Activated CD4-positive, alpha-beta T cell treated with anti-CD3 and anti-CD28 coated beads, Interleukin-2, Interleukin-6, amounts not matched to agents 100 ng/mL and 50 ng/mL, durations not matched to agents 16 hours and 8 hours (primary cell): ENCODE measurements at regions not wholly inside any gene's neighbourhood (a gene's known extent, or its start where the extent isn't known, plus 50 kb on each side); places are given as distances from the start of the nearest gene placed in this dataset.
"Not testable (repeated sequence)": the region's sequence is repeated elsewhere in the genome, so short reads cannot be mapped to it uniquely, and the experiment has no call there.

Source experiments
- DNase-seq: peaks from one replicate; pipeline ENCODE4 v3.0.0-alpha.2; 2020

DNA sequence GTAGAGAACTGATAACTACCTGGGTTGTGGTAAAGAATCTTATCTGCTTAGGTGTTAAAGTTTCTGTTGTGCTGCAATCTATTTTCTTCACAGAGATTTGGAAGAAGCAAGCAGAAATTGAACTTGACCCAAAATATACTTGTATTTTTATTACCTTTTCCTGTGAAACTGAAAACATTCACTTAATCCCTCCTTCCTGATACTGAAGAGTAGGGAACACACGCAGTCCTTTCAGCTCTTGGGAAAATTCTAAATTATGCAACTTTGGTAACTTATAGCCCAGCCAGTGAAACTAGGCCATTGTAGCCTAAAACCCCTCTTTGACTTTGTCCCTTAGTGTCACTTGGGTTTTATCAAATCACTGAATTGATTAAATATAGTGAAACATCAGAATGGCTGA lies 128.4 kb upstream of the MEIS1 start:
- DNase-seq: no peak

DNA sequence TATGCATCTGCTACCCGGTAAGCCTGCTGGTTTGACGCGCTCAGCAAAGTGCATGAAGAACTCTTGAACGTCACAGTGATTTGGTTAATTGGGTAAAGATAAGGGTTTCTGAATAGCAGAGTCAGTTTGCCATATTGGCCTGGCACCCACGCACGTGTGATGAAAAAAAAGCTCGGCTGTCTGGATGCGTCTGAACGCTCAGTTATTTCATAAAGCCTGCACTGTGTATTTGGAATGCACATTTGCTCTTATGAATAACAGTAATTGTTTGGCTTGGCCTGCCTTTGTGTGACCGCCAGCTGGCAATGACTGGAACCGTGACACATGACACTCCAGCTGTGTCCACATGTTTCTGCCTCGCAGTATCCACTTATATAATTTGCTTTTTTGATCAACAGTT lies 129.2 kb upstream of the MEIS1 start:
- DNase-seq: no peak

DNA sequence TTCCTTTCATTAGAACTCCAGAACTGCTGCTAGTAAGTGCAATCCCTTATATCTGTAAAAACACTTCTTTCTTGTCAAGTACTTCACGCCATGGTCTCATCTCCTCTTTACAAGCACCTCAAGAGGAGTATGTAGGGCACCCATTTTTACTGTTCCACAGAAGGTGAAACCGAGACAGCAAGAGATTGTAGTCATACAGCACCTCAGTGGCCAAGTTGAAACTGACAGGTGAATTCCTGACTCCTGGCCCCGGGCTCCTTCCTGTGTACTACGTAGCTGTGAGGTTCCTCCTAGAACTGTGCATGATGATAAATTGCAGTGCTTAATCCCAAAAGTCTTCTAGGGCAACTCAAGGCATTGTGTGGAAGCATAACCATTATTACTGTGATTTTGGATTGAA lies 131.5 kb upstream of the MEIS1 start:
- DNase-seq: no peak

DNA sequence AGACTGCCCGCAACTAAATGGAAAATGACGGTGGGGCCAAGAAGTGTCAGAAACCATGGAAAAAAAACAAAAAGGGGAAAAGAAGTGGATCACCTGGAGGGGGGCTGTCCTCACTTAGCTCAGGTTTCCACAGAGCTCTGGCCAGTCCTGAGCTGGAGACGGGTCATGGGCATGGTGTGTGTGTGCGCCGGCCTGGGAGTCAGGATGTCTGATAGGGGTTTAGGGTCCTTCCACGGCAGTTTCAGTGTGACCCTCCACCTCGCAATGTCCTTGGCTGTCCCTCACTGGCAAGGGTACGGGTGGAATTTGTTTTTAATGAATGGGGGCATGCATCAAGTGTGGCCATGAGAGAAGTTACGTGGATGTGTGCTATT lies 133.2 kb upstream of the MEIS1 start:
- no peak for DNase-seq

DNA sequence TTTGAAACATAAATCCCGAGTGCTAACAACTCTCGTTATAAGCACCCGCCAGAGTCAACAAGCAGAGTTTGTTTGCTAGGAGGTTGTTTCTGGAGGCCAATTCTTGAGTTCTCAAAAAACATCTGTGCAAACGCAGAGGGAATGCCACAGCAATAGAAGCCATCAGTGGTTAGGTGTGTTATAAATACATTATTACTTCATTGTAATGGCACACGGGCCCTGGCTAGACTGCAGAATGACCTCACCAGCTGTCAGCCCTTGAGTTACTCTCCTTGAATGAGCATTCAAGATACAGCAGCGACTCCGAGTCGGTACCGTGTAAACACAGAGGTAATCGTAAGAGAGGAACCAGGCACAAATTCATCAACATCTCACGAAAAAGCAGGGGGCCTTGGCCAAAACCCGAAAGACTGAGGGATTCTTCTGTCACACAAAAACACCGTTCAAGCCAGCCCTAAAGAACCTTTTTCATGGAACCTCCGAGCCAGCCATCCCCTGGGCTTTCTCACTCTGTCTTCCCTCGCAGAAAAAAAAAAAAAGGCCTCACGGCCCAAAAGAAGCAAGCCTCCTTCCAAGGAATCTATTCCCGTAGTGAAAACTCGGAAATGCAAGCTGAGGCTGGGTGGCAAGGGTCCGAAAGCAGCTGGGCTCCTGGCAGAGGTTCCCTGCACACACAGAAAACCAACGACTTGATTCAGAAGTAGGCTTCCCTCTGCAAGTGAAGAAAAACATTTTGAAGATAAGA lies 133.7 kb upstream of the MEIS1 start:
- DNase-seq: no peak

DNA sequence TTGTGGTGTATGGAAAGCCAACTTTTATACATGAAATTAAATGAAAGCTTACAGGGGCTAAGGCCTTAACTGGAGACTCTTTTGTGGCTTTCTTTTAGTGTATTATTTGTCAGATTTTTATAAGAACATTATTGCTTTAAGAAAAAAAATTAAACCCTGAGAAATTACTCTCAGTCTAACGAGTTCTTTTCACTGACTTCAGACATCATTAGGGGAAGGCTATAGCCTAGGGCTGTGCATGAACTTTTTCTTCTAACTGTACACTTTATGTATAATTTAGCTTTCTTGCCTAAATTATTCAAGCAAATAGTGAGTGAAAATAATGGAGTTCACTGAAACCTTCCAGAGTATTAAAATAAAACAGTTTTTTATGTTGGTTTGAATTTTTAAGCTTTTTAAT lies 151.1 kb upstream of the MEIS1 start:
- DNase-seq: no peak

DNA sequence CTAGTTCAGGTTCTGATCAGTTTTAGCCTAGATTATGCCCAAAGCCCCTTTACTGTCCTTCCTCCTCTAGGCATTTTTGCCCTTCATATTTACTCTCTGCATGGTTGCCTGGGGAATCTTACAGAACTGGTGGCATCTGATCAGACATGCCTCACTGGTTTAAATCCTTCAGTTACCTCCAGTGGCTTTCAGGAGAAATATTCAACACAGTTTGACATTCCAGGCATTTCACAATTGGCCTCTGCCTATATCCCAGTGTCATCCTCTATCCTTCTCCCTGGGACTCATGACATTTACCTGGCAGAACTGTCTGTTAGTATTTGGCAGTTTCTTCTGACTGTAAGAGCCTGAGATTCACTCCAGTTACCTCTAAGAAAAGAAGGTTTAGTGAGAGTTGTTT lies 152.9 kb upstream of the MEIS1 start:
- DNase-seq: no peak

DNA sequence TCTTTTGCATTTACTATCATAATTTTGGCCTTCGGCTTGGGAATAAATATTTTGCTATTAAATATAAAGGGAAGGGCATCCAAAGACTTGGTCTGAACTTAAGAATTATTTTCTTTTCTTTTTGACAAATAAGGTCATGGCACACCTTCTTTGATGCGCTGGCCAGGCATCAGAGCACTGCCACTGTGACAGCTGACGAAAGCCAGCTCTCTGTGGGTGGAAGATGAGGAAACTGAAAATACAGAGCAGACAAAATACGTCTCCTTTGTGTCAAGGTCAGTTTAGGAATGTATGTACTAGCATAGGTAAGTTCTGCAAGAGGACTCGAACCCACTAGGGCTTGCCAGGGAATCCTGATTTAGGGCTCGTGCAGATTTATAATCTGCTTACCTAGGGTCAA lies 155.9 kb upstream of the MEIS1 start:
- no peak for DNase-seq

DNA sequence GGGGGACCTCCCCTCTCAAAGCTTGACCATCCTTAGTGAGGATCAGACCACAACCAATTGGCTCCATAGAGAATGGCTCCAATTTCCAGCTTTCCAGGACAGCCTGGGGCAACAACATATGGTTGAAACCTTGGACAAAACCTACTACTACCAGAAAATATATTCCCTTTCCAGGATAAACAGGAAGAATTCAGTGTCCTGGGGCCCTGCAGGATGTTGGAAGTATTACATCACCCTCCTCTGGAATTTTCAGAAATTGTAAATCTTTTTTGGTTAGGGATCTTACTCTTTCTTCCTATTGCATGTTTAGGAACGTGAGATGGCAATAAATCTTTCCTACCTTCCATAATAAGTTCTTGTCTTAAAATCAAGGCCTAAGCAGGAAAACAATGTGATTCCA lies 158.9 kb upstream of the MEIS1 start:
- DNase-seq: no peak

DNA sequence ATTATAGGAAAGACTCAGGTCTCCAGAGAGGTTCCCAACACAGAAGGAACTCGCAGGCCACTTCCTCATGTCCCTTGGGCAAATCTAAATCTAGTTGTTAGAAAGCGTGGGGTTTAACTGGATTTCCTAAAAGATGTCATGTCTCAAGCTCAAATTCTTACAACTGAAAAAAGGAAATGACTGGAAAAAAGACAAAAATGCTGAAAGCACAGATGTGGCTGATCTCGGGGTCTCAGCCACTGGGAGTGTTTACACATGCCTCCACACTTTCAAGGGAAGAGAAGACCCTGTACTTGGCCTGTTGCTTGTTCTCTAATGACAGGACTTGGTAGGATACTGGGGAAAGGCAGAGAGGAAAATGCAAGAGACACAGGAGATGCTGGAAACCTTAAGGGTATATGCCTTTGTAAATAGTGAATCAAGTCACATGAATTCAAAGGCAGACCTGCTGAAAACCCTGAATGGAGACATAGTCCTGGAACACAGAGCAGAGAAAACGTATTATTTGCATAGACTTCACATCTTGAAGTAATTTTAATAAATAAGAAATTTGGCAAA lies 160.9 kb upstream of the MEIS1 start:
- DNase-seq: no peak

DNA sequence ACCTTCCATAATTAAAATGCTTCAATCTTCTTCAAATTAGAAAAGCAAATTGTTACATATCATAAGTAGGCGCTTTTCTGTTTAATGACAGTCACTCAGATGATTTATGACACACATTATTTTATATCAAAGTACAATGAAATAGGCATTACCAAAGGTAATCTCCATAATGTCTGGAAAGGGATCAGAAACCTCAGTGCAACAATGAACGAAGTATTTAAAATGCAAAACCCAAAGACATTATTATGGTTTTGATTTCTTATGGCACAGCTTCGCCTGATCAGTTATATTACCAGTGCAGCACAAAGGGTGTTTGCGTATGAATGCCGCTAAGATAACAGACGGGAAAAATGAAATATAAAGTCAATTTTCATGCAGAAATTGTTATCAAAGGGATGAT lies 162.2 kb upstream of the MEIS1 start:
- DNase-seq: no peak

DNA sequence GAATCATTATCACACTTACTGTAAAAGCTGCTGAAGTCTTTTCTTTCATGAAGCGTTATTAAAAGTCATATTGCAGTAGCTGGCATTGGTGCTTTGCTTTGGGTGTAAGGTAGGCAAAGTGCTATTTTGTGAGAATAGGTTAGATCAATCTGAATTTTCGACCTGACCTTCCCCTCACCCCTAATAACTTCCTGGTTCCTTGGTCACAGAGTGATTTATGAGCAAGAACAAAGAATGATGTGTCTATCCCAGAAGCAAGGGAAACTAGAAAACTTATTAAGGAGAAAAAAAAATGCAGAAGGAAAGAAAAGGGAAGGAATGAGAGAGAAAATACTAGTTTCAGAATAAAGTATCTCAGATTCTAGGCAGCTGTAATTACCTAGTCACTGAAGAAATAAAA lies 163.1 kb upstream of the MEIS1 start:
- no peak for DNase-seq

DNA sequence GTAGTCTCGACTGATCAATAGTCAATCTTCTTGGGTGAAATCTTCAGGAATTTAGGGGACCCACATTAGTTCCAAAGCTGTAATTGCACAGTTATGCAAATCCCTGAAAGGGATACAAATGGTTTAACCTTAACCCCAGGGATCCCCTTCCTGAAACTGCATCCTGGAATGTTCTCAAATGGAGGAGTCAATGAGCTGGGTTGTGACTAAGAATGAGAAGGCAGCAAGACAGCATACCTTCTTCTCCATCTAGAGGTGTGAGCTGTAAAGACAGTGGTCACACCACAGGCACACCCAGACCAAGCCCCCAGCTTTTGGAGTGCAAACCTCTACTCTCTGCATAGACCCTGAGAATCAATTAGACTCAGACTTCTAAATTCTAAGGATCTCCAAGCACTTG lies 164.7 kb upstream of the MEIS1 start:
- DNase-seq: no peak

DNA sequence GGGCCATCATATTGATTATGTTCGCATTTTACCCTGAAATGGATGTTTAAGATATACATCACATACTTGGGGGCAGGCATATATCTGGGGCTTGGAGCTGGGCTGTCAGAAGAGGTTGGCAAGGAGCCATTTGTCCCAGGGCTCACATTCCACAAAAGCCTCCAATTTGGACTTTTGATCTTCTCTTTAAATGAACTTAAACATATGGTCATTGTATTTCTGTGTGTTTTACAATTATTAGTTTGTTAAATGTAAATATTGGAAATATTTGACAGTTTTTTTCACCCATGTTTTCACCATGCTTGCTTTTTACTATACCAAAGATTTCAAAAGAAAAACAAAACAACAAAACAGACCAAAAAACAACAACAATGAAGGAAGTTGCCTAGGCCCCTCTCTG lies 165.8 kb upstream of the MEIS1 start:
- no peak for DNase-seq

DNA sequence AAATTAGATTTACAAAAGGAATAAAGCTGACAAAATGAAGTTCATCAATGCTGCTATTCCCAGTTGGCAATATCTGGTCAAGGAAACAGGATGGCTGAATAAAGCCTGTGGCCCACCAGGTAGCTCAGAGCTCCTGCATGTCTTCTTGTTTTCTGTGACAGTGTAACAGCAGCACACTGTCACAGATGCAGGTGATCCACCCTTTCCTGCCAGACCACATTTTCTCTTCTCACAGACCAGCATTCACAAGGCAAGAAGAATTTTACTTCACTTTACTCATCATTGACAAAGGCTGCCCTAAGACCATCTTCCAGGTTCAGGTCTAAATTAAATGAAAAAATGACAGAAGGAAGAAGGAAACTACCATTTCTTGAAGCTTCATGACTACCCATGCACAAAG lies 166.2 kb upstream of the MEIS1 start:
- no peak for DNase-seq

DNA sequence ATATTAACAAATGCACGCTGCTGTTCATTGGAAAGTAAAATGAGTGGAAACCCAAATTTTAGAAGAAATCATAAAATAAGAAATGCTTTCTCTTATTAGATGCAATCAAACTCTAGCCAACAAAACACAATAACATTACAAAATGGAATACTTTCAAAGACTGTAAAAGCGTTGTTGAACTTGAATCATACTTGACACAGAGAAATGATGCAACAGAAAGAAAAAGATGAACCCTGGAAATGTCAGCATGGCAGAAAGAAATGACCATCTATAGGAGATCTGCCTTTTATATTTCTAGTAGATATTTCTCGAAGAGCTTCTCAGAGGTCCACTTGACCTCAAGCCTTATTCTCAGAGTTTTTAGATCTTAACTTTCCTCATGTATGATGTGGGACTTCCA lies 170.6 kb upstream of the MEIS1 start:
- DNase-seq: no peak

DNA sequence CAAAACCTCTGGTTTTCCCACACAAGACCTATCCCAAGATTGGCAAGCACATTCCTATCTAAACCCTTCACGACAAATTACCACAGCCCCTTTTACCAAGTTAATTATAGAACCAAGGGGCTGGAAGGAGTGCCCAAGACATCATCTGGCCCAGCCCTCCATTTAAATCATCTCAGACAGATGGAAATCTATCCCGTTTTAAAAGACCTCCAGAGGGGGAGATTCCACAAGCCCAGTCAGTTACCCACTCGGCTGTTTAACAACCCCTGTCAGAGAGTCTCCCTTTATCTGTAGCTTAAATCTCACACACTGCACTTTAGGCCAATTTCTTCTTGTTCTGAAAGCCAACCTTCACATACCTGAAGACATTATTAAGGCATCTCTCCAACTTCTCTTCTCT lies 179.1 kb upstream of the MEIS1 start:
- DNase-seq: no peak

DNA sequence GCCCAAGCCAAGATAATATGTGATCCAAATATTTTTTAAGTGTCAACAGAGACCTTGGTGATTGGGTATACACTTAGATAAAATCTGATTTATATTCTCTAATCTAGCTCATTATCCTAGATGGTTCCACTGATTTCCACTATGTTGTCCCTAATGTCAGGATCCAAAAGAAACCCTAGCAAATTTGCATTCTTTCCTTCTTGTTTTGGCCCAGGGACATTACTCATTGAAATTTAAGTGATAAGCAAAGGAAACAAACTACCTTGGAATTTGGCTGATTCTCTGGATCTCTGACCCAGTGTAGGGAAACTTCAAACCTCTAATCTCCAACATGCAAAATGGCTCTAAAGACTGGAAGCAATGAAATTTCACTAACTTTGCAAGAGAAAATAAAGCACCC lies 179.8 kb upstream of the MEIS1 start:
- no peak for DNase-seq

DNA sequence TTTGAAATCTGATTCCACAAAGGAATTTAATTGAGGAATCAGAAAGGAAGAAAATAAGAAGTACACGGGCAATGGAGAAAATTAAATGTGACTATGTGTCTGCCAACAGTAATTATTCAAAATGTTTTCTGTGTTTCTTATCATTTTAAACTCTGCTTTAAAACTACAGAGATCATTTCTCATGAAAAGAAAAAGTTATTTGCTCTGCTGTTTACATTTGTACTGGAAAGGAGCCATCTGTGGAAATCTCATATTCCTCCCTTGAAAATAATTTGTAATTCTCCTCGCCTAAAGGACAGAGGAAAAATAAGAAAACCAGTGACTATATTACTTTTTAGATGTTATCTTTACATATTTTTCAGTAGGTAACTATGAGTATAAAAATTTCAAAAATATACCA lies 181.9 kb upstream of the MEIS1 start:
- no peak for DNase-seq

DNA sequence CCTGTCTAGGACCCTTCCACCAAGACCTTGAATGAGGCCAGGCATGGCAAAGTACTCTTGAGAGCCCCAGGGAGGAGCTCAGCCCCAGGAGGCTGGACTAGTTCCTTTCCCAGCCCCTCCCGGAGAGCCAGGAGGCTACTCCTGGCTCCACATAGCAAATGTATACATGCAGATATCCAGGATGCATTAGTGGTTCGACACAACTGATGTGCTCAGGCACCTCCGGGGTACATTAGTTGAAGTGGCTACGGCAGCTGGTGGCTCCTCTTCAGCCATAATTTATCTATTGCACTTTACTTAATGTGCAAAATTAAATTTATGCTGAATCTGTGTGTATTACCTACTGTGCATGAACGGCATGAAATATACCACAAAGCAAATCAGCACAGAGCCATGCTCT lies 182.8 kb upstream of the MEIS1 start:
- DNase-seq: no peak

DNA sequence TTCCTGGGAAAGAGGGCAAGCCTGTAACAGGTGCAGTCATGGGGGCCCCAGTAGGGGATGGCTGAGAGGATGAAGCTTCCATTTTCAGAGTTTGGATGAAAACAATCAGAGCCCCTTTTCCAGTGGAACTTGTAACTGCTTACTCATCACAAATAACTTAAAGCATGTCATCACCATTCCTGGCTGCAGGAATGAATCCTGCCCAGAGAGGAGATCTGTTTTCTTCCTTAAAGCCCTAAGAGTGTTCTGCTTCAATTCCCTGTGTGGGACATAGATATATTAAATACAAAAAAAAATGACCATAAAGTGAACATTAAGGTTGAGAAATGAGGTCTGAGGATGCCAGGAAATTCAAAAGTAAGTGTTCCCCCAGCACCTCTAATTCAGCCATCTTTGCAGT lies 183.4 kb upstream of the MEIS1 start:
- no peak for DNase-seq

DNA sequence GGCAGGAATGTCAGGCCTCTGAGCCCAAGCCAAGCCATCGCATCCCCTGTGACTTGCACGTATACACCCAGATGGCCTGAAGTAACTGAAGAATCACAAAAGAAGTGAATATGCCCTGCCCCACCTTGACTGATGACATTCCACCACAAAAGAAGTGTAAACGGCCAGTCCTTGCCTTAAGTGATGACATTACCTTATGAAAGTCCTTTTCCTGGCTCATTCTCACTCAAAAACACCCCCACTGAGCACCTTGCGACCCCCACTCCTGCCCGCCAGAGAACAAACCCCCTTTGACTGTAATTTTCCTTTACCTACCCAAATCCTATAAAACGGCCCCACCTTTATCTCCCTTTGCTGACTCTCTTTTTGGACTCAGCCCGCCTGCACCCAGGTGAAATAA lies 185.8 kb upstream of the MEIS1 start:
- DNase-seq: not testable (repeated sequence)

DNA sequence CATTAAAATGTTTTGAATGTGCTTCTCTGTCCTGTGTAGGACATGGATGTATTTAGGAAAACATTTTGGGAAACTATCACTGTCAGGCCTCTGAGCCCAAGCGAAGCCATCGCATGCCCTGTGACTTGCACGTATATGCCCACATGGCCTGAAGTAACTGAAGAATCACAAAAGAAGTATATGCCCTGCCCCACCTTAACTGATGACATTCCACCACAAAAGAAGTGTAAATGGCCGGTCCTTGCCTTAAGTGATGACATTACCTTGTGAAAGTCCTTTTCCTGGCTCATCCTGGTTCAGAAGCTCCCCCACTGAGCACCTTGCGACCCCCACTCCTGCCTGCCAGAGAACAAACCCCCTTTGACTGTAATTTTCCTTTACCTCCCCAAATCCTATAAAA lies 191.1 kb upstream of the MEIS1 start:
- DNase-seq: not testable (repeated sequence)

DNA sequence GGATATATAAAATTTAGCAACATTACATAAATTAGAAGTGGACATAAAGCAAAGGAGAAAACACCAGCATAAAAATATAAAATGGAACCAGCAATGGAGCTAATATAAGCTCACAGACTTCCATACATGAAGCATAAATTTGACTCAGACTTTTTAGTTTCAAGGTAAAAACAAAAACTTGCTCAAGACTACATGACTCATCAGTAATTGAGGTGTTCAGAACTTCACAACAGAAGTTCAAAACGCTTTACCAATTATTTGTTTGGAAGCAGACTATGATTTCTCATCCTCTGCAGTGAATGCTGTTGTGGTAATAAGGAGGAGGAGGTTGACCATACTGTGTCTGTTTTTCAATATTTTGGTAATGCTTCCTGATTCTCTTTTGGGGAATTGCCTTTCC lies 192.0 kb upstream of the MEIS1 start:
- not testable (repeated sequence) for DNase-seq

DNA sequence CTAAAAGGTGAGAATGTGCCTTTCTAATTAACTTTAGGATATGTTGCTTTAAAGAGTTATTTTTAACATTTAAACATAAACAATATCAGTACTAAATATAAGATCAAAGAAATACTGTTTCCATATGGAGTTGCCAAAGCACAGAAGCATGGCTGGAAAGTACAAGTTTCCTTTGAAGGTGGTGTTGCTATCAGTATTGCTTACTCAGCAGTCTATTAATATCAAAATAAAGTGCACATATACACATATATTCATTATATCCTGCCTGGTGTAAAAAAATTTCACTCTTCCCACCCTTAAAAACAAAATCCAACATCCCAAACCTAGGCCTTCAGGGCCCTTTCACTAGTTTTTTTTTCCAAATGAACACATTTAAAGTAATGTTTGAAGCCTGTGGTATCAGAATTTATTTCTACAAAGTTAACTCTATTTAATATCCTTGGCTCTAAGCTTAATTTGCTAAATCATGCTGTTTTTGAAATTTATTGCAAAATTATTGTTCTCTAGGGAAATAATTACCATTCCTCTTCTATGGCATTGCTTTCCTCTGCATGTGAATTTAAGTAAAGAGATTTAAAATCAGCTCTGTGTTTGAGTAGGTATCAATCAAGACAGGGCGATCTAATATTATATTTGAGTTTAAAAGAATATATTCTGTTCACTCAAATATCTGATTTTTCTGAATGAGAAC lies 192.7 kb upstream of the MEIS1 start:
- DNase-seq: no peak
